ENCODE measurements at regions not wholly inside any gene's neighbourhood (a gene's known extent, or its start where the extent isn't known, plus 50 kb on each side); places are given as distances from the start of the nearest gene placed in this dataset.

DNA sequence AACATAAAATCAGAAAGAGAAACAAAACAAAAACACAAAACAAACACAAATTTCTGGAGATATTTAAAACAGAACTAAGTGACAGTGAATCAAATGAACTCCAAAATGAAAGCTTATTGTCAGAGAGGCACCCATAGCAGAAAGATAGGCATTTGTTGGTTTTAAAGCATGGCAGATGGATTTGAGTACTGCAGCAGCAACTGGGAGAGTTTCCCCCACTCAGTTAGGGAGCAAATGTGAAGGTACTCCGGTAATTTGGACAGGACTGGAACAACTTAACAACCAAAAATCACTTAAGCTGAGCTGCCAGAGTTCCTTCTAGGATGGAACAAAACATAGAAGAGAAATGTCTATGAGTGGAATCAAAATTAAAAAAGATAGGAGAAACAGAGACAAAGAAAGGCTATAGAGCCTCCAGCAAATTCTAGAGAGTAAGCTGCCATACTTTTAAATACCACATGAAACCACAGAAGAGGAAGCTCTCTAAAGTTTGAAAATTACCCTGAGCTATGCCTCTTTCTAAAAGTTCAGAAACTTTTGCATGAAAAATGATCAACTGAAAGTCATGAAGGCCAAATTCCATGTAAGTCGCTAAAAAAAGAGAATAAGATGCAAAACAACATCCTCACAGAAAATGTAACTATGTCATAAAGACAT, 1248.3 kb upstream of the USP15 start:
- no peak for TF ChIP-seq CTCF (IDR thresholded peaks at IDR 0.05; ENCODE audit: insufficient read depth, low read depth, low read length)
- Histone ChIP-seq H3K36me3 (ENCODE audit: control insufficient read depth, insufficient read depth, low read length) (no peaks in the 10 kb centered on the region), H3K4me3 (ENCODE audit: low read depth, low read length) (no peak overlapping the region), H3K27me3 (ENCODE audit: control insufficient read depth, insufficient read depth, low read length) (no peaks in the 10 kb centered on the region)
- POLR2A ChIA-PET = no interaction called here
- CTCF ChIA-PET = interaction anchor here (0.6 kb wide), 1 partner anchor 27 kb away, joined by 3 read pairs; no protein-coding TSS in a partner anchor
- no peak for DNase-seq (ENCODE audit: low read depth)

GRCh38 chr12:61018571-61018970, 1241.6 kb upstream of the USP15 start:
- Histone ChIP-seq H3K36me3 (ENCODE audit: control insufficient read depth, insufficient read depth, low read length) (no peaks in the 10 kb centered on the region), H3K4me3 (ENCODE audit: low read depth, low read length) (no peak overlapping the region), H3K27me3 (ENCODE audit: control insufficient read depth, insufficient read depth, low read length) (no peaks in the 10 kb centered on the region)
- no peak for TF ChIP-seq CTCF (IDR thresholded peaks at IDR 0.05; ENCODE audit: insufficient read depth, low read depth, low read length)
- DNase-seq (ENCODE audit: low read depth) = no peak
- ChIA-PET CTCF (no interaction called here), POLR2A (no interaction called here)

DNA sequence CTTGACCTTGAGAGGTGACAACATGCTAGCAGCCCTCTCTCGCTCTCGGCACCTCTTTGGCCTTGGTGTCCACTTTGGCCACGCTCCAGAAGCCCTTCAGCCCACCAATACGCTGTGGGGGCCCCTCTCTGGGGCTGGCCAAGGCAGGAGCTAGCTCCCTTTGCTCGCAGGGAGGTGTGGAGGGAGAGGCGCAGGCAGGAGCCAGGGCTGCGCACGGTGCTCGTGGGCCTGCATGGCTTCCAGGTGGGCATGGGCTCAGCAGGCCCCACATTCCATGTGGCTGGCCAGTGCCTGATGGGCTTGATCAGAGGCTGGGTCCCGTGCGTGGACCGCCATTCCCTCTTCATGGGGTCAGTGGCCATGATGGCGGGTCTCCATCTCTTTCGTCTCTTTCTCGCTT, 1237.0 kb upstream of the USP15 start:
- Histone ChIP-seq H3K4me3 (ENCODE audit: low read depth, low read length) (no peak overlapping the region), H3K27me3 (ENCODE audit: control insufficient read depth, insufficient read depth, low read length) (no peaks in the 10 kb centered on the region), H3K36me3 (ENCODE audit: control insufficient read depth, insufficient read depth, low read length) (no peaks in the 10 kb centered on the region)
- no peak for TF ChIP-seq CTCF (IDR thresholded peaks at IDR 0.05; ENCODE audit: insufficient read depth, low read depth, low read length)
- DNase-seq (ENCODE audit: low read depth) = no peak
- CTCF ChIA-PET = no interaction called here
- POLR2A ChIA-PET = no interaction called here

DNA sequence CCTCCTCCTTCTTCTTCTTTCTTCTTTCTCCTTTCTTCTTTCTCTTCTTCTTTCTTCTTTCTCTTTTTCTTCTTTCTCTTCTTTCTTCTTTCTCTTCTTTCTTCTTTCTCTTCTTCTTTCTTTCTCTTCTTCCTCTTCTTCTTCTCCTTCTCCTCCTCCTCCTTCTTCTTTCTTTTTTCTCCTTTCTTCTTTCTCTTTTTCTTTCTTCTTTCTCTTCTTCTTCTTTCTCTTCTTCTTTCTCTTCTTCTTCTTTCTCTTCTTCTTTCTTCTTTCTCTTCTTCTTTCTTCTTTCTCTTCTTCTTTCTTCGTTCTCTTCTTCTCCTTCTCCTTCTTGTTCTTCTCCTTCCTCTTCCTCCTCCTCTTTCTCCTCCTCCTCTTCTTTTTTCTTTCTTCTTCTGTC, 1230.7 kb upstream of the USP15 start:
- DNase-seq (ENCODE audit: low read depth) = no peak
- ChIA-PET POLR2A (no interaction called here), CTCF (interaction anchor here (0.7 kb wide), 1 partner anchor 128 kb away, joined by 4 read pairs; no protein-coding TSS in a partner anchor)
- Histone ChIP-seq H3K4me3 (ENCODE audit: low read depth, low read length) (no peak overlapping the region), H3K36me3 (ENCODE audit: control insufficient read depth, insufficient read depth, low read length) (no peaks in the 10 kb centered on the region), H3K27me3 (ENCODE audit: control insufficient read depth, insufficient read depth, low read length) (no peaks in the 10 kb centered on the region)
- no peak for TF ChIP-seq CTCF (IDR thresholded peaks at IDR 0.05; ENCODE audit: insufficient read depth, low read depth, low read length)

DNA sequence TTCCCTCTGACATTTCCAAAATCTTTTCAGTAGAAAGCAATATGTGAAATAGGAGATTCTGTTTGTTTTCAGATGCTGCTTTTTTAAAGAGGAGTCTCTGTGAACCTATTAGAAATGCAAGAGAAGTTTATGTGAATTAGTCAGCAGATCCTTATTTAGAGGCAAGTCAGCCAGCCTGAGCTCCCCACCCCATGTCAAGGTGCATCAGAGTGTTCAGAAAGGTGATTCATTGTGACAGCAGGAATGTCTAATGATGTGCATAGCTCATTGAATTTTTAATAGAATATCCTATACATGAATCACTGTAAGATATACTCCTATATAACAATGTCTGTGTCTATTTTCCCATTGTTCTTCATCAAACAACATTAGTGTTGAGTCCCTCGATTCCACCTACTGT, 1222.4 kb upstream of the USP15 start:
- H3K36me3 ChIP-seq (ENCODE audit: control insufficient read depth, insufficient read depth, low read length) = no peaks in the 10 kb centered on the region
- no peak for DNase-seq (ENCODE audit: low read depth)
- no peak for TF ChIP-seq CTCF (IDR thresholded peaks at IDR 0.05; ENCODE audit: insufficient read depth, low read depth, low read length)
- no peak overlapping the region for H3K4me3 ChIP-seq (ENCODE audit: low read depth, low read length)
- POLR2A ChIA-PET = no interaction called here
- CTCF ChIA-PET = no interaction called here
- H3K27me3 ChIP-seq (ENCODE audit: control insufficient read depth, insufficient read depth, low read length) = no peaks in the 10 kb centered on the region

All from BJ (cell line).